GM19372 (cell line): ENCODE measurements at regions not wholly inside any gene's neighbourhood (a gene's known extent, or its start where the extent isn't known, plus 50 kb on each side); places are given as distances from the start of the nearest gene placed in this dataset.

Source experiments
- ATAC-seq: cut with Tn5 transposase; IDR thresholded peaks from one replicate; pipeline ENCODE4 v1.9.1; 2021; ENCODE audit warnings: mild to moderate bottlenecking, low read depth, moderate library complexity; ENCODE audit not compliant: unreplicated experiment

DNA sequence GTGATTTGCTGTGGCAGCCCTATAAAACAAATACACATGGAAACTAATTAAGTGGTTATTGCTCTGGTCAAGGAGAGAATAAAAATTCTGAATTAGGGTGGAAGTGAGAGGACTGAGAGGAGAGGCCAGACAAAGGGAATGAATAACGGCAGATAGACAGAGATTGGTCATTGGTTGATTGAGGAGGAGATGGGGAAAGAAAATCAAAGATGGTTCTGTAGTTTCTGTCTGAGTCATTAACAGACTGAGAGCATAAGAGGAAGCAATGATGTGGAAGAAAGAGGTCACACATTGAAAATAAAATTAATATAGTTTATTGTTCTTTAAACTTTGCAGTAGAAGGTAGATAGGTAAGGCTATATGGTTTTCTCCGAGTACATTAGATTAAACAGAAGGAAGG is 469.8 kb downstream of the ACTL7B start:
- ATAC-seq: no peak

- no peak for ATAC-seq
Observed at GRCh38 chr9:108383796-108384195, 472.0 kb downstream of the ACTL7B start.

DNA sequence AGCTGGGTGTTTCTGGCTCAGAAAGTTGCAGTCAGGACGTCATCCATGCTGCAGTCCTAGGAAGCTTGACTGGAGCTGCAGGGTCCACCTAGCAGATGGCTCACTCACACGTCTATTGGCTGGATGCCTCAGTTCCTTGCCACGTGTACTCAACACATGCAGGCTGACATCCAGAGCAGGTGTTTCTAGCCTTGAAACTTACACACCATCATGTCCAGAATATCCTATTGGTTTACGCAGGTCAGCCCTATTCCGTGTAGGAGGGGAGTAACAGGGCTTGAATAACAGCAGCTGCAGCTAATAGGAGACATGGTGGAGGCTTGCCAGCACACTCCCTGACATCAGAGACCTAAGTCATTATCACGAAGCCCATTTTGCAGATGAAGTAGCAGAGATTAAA is 473.5 kb downstream of the ACTL7B start:
- ATAC-seq: no peak

- no peak for ATAC-seq
Observed at GRCh38 chr9:108377881-108378280, 477.9 kb downstream of the ACTL7B start.

- no peak for ATAC-seq
Observed at GRCh38 chr9:108377382-108377781, 478.4 kb downstream of the ACTL7B start.

DNA sequence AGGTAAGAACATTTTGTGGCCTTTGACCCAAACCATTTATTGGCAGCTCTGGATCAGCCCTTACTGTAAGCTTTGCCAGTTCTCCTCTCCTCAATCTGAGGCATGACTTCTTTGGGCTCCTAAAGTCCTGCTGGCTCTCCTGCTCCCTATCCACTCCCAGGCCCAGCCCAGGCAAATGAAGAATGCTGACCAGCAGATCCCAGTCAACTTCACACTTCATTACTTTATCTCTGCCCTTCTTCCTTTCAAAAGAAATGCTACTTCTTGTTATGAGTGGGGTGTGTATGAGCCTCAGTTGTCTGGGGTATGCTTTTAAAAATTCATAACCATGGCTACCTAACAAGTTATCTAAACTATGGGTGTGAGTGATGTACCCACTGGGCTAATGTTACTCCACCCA is 479.6 kb downstream of the ACTL7B start:
- no peak for ATAC-seq

- ATAC-seq: no peak
Observed at GRCh38 chr9:108374626-108375025, 481.2 kb downstream of the ACTL7B start.

DNA sequence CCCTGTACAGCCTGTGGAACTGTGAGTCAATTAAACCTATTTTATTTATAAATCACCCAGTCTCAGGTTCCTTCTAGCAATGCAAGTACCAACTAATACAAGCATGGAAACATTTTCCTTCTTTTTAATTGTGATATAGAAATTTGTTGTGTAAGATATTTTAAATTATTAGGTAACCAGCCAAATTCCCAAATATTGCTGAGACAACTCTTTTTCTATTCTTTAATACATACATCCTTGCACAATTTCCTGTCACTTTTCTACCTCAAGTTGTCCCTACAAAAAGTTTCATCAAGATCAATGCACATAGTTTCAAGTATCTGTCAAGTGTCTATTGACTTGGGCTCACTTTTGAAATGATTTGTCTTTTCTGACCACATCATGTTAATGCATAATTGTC is 488.6 kb downstream of the ACTL7B start:
- ATAC-seq: no peak

- no peak for ATAC-seq
Observed at GRCh38 chr9:108363311-108363710, 492.5 kb downstream of the ACTL7B start.

DNA sequence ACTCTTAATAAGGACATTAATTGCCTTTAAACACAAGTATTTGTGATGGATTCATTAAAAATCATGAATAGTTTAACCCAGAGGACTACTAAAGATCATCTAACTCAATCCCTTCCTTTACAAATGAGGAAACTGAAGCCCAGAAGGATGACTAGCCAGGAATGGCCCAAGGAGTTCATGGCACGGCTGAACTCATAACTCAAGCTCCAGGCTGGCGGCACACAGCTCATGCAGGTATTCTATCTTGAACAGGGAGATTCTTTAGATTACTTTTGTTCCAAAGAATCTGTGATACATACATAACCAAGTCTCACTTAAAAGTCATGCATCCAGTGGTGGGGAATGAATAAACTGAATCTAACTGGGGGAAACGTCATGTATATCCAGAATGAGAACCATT is 495.5 kb downstream of the ACTL7B start:
- no peak for ATAC-seq

DNA sequence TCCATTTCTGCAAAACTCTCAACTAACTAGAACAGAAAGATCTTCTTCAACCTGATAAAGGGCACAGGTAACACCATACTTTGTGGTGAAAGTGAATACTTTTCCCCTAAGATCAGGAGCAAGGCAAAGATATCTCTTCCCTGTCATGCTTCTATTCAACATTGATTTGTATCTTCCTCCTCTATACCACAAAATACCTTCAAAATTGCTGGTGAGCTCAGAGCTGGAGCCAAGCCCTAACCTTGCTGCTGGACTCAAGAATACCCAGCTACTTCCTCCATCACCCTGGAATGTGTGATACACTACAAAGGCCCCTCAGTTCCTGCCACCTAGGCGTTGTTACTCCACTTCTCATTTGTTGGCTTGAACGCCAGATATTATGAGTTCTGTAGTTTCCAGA is 499.0 kb downstream of the ACTL7B start:
- no peak for ATAC-seq

- ATAC-seq: no peak
Observed at GRCh38 chr9:108351571-108351970, 504.2 kb downstream of the ACTL7B start.

GRCh38 chr9:108347463-108348188 is 508.2 kb downstream of the ACTL7B start:
- ATAC-seq: no peak

DNA sequence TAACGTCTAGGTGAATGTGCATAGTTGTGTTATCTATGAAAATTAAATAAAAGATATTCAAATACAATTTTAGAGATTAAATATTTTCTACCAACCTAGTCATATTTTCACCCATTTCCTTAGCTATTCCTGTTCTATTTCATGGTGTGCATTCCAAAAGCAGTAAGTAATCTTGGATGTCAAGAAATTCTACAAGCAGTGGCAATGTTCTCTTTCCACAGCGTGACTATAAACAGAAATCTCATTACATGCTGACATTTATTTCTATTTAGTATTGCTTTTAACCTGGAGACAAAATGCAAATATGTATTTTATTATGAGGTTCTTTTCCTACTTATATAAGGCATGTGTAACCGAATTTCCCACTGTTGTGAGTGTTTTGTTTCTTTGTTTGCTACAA is 510.0 kb downstream of the ACTL7B start:
- ATAC-seq: no peak

- no peak for ATAC-seq
Observed at GRCh38 chr9:108339251-108339650, 516.5 kb downstream of the ACTL7B start.

- ATAC-seq: no peak
Observed at GRCh38 chr9:108336575-108336974, 519.2 kb downstream of the ACTL7B start.

GRCh38 chr9:108333530-108333983 is 522.2 kb downstream of the ACTL7B start:
- no peak for ATAC-seq

GRCh38 chr9:108331596-108331995 is 524.2 kb downstream of the ACTL7B start:
- ATAC-seq: no peak

DNA sequence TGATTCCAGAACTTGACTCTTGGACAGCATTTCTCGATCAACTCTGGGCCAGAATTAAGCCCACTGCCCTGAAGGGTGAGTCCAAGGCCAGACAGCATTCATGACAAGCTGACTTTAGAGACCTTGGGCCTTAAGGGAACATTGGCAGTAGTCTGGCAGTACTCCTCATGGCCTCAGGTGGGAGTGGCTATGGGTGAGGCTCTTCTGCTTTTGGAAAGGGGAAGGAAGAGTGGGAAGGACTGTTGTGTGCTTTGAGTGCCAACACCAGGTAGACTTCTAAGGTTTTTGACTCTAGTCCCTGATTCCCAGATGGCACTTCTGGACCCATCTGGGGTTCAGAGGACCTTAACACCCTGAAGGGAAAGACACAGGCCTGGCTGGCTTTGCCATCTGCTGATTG is 530.4 kb downstream of the ACTL7B start:
- ATAC-seq: no peak

- no peak for ATAC-seq
Observed at GRCh38 chr9:108323615-108324014, 532.2 kb downstream of the ACTL7B start.

- ATAC-seq: no peak
Observed at GRCh38 chr9:108322326-108323098, 533.3 kb downstream of the ACTL7B start.

DNA sequence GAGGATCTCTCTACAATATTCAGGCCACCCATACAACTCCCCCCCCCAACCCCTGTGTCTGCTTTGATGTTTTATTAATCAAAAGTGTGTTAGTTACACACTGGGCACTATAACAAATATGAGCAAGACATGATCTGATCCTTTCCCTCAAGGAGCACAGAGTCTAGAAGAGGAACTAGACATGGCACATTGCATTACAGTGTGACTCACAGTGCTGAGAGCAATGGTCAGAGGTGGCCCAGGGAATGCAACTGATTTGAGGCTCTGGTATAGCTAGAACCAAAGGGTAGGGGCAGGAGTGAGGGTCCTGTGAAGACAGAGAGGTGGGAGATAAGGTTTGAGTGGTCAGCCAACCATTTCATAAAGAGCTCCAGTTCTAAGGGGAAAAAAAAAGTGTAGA is 539.2 kb downstream of the ACTL7B start:
- ATAC-seq: no peak
